GM19324 (cell line): ENCODE measurements at regions not wholly inside any gene's neighbourhood (a gene's known extent, or its start where the extent isn't known, plus 50 kb on each side); places are given as distances from the start of the nearest gene placed in this dataset.

ENCODE experiments used
- ATAC-seq: cut with Tn5 transposase; IDR thresholded peaks from one replicate; pipeline ENCODE4 v1.9.1; 2021; ENCODE audit warnings: mild to moderate bottlenecking, moderate library complexity; ENCODE audit not compliant: unreplicated experiment, low FRiP score

DNA sequence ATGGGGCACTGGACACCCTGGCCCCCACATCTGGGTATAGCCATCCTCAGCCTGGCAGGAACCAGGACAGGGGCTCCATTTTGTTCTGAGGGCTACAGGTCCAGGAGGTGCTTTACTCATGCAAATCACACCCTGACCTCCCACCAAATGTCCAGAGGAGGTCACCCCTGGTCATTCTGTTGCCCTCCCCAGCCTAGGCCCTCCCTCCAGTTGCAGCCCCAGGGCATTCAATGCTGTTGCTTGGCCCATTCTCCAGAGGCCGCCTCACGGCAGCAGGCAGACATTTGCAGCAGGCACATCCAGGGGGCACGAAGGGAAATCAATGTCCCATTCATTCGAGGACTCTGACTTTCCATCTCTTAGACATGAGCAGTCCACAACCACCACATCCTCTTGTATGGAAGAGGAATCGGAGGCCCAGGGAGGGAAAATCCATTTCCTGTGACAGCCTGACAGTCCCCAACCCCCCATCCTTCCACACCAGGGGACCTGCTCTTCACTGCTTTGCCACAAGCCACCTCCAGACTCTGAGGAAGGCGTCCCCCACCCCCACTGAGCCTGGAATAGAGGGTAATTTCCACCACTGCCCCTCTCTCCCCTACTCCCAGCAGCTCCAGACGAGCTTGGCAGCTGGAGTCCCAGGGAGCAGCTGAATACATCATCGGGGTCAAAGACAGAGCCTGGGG lies 76.2 kb upstream of the UNC5B start:
- ATAC-seq: no peak

DNA sequence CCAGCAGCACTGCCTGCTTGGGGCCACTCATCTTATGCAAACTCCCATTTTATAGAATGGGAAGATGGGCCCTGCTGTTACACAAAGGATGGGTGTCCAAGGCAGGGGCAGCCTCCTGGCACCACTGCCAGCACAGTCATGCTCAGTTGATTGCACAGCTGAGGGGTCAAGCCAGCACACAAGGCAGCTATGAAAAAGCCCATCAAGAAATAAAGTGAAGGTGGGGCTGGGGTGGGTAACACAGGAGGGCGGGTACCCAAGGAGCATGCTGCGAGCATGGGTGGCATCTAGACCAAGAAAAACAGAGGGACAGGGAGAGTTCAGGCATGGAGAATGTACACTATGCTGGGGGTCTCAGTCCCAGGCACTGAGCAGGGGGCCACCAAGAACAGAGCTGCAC lies 74.7 kb upstream of the UNC5B start:
- no peak for ATAC-seq

DNA sequence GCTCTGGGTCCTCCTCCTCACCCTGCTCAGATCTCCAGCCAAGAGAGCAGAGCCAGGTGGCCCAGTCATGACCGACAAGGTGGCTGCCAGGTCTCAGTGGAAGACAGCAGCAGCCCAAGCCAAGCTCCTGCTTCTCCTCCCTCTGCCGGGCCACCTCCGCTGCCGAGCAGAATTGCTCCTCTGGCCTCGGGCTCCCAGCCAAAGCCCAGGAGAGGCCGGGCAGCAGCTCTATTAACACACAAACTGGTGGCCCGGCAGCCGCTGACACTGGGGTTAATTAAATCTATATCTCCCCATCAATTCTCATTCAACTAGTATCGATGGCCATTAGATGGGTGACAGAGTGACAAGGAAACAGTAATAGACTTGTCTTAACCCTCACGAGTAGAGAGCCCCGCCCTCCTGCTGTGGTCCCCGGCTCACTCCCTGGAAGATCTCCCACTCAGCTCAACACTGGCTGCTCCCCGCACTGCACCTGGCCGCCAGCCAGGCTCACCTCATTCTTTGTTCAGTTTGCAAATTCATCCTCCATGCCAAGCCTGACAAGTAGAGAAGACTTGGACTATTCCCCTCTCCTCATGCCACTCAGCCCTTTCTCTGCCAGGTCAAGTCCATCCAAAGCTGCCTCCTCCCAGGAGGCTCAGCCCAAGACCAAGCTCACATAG lies 74.1 kb upstream of the UNC5B start:
- ATAC-seq: no peak

DNA sequence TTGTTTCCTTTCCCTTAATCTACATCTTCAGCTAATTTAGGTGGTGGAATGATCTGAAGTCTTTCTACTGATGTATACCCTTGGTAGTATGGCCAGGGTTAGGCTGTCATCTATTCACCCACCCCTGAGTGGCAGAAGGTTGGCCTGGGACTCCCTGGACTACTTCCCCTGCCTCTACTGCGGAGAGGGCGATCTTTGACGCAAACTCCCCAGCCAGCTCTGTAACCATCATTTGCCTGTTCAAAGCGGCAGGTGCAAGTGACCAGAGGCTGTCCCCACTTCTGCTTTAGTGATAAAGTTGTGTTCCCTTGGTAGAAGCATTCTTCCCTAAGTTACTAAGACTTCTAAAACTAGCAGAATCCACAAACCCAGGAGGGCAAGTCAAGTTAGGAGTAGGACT lies 70.8 kb upstream of the UNC5B start:
- no peak for ATAC-seq

DNA sequence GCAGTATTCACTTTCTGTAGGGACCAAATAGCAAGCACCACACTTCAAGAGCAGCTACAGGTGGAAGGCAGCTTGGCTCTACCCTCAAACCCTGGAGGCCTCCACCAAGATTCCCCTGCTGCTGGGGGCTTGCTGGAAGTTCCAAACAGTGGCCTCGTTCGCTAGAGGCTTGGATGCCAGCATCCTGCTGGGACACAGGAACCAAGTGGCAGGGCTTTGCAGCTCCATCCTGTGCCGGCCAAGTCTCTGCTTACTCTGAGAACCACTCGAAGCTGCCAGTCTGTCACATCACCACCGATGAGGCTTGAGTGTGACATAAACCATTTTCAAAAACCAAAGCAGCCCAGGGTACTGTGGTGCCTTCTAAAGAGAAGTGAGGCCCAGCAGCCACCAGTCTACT lies 69.2 kb upstream of the UNC5B start:
- ATAC-seq: no peak

DNA sequence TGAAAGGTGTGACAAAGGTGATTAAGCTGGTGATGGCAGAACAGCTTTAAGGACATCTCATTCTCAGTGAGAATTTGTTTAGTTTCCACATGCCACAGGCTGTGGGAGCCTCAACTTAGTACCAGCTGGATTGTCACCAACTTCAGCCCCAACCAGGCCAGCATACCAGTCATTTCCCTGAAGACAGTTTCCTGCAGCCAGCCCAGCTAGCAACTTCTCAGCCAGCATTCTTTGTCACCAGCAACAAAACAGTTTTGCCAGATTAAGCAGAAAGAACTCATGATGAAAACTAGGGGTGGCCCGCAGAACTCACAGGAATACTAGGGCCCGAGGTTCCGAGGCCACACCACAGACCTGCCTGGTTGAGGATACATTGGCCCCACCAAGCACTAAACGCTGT lies 68.8 kb upstream of the UNC5B start:
- no peak for ATAC-seq

DNA sequence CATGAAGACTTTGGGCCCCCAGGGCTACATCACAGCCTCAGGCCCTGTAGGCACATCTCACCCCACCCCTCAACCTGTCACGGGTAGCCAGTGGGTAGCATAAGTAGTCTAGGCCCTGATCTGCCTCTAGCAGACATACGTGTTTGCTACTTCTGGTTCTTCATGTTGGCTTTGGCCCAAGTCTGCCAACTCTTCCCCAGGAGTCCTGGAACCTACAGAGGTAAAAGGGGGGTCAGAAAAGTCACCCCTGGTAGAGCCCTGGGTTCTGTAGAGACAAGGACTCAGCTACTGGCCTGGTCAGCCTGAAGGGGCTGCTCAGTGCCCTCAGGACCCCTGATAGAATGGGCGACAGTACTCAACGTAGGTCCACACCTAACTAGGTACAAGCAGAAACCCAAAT lies 67.5 kb upstream of the UNC5B start:
- ATAC-seq: no peak

DNA sequence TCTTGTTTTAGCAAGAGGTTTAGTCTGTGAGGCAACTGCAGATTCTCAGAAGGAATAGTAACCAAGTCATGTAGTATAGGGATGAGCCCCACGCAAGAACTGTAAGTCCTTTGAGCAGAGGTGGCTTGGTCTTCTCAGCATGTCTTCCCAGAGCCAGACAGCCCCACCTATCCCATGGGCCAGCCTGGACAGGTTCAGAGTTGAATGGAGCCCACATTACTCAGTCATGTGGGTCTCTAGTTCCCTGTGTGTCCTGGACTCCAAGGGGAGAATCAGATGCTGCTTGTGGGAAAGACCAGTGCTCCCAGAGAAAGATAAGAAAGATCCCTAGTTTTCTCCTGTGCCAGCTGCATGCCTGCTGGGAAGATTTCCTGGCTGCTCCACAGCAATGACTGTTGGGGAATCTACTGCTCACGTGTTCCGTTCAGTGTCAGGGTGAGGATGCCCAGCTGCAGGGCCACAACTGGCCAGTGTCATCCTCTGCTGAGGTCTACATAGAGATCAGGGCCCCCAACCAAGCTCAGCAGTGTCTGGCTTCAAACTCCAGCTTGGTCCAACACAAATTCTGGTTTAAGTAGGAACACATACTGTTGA lies 66.9 kb upstream of the UNC5B start:
- no peak for ATAC-seq

DNA sequence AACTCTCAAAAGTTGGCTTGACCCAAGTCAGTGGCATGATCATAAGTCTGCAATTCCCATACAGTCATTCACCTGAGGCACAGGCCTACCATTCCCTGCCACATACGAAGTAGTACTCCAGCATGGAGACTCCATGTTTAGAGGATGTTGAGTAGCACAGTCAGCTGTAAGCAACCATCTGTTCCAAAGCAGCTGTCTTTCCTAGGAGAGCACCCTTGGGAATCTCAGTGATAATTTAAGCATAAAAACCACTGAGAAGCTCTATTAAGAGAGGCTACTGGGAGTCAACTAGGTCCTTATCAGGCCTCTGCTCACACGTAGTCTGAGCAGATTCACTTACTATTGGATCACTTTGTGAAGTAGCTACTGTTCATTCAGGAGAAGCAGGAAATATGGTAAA lies 61.6 kb upstream of the UNC5B start:
- ATAC-seq: no peak

DNA sequence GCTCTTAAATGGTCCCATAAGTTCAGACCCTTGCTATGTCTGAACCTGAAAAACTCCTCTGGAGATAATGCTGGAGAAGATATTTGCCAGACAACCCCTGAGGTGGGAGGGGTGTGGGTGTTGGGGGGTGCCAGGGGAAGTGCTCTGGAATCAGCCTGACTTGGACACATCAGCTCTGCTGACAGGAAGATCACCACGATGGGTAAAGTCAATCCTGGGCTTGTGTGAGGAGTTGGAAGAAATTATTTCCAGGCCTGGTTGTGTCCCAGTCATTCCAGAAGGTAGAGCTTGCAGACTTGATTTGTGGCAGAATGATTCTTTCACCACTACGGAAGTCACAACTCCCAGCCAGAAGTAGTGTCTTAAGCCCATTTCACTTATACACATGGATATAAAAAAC lies 60.3 kb upstream of the UNC5B start:
- ATAC-seq: no peak

DNA sequence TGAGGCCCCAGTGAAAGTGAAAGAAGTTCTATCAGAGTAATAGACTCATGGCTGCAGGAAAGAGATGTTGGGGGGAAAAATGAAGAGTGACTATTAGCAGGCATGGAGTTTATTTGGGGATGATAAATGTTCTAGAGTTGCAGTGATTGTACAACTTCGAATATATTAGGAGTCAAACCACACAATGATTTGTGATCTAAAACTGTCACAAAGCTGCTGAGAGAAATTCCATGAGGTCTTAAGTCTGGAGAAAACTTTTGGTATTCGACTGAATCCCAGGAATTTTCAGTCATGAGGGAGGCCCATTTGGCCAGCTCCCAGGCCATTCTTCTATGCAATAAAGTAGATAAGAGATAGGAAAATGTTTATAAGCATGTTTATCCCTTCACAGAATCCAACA lies 55.9 kb upstream of the UNC5B start:
- ATAC-seq: no peak

DNA sequence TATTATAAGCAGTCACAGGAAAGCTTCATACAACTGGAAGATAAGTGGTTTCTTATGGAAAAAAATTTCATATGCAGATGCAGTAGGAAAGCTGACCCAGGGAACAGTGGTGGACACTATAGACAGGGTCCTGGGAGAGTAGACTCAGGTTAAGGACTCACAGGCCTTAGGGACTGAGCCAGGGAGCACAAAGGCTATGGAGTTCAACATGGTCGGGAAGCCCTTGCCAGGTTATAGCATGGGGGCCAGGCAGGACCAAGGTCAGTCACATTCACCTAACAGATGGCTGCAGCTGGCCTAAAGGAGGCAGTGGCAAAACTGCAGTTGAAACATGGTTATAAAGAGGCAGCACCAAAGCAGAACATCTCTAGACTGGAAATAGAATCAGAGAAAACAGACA lies 54.9 kb upstream of the UNC5B start:
- ATAC-seq: no peak

DNA sequence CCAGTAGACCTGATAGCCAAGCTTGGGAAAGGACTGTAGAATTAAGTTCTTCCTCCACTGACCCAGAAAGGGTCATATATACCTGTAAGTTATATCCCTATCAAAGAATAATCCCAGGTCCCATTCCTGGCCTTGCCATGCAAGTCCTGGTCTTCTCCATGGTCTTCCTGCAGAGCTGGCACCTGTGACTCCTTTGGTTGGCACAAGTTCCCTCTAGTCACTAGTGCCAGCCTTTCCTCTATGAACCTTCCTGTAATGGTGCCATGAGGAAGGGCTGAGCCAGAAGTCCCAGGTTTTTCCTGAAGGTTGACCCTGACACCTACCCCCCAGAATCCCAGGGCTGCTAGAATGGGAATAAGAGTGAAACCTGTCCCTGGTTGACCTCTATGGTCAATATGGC lies 54.1 kb upstream of the UNC5B start:
- ATAC-seq: no peak

DNA sequence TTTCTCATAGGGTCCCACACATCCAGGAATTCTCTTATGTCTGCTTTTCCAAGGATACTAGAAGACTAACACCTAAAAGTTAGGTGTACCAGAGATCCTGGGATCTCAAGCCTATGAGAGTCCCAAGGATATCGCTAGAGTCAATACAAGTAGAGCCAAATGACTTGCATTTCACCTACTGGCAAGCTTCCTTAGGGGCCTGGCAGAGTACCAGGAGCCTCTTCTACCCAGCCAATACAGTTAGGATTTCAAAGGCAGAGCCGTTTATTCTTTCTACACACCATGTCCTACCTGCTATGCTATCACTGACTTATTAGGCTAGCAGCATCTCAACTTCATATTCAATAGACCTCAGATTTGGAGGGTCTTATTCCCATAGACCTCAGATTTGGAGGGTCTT lies 53.5 kb upstream of the UNC5B start:
- no peak for ATAC-seq

DNA sequence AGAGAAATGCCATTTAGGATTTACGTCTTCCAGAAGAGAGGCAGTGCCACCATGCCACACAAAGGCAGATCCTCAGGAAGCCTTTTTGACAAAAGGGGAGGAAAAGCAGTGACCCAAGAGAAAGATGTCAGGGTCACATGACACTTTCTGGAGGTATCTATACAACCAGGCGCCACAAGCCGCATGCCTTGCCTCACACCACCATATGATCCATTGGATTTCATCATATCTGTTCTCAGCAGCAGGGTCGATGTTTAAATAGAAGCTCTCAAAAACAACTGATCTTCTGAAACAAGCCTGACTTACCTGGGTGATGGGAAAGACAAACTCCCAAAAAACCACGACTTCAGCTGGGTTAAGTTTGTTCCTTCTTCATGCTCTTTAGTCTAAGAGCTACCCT lies 52.5 kb upstream of the UNC5B start:
- no peak for ATAC-seq

DNA sequence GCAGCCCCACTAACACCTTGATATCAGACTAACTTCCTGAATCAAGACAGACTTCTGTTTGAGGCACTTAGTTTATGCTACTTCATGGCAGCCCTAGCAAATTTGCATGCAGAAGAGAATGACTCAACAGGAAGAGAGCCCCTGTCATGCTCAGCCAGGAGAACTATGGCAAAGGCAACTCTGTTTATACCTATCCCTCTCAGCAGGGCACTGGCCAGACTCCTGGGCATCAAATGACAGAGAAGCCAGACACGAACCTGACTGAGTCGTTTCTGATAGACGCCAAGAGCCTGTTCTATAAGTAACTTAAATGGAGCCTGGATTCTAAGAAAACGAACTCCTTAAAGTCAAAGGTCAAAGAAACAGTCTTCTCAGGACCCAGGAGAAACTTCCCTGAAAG lies 50.9 kb upstream of the UNC5B start:
- ATAC-seq: no peak
